DND-41 (cell line): ENCODE measurements at regions not wholly inside any gene's neighbourhood (a gene's known extent, or its start where the extent isn't known, plus 50 kb on each side); places are given as distances from the start of the nearest gene placed in this dataset.

ENCODE experiments used
- ATAC-seq: fragments of 200-7000 bp; cut with Tn5 transposase; 3 replicates; pipeline ENCODE4 v1.9.1; 2021; ENCODE audit warnings: low read depth; ENCODE audit not compliant: insufficient read depth
- DNase-seq: peaks from one replicate; pipeline ENCODE4 v3.0.0-alpha.2; 2020
- H2AFZ ChIP-seq: 2 replicates; pipeline ENCODE4 v1.6.0; 2012; ENCODE audit warnings: low read depth, low read length
- H3K27ac ChIP-seq: 2 replicates; pipeline ENCODE4 v1.5.1; 2012; ENCODE audit warnings: low read length, inconsistent platforms
- H3K27me3 ChIP-seq: fragments of 200-600 bp; sonication (generic); 2 replicates; pipeline ENCODE4 v1.6.0; 2012; ENCODE audit warnings: low read length, mild to moderate bottlenecking, inconsistent platforms; ENCODE audit not compliant: insufficient read depth, poor library complexity
- H3K36me3 ChIP-seq: 2 replicates; pipeline ENCODE4 v1.5.1; 2012; ENCODE audit warnings: low read length, inconsistent platforms; ENCODE audit not compliant: insufficient read depth
- H3K4me1 ChIP-seq: 2 replicates; pipeline ENCODE4 v1.5.1; 2012; ENCODE audit warnings: mild to moderate bottlenecking, low read length; ENCODE audit not compliant: insufficient read depth
- H3K4me2 ChIP-seq: 2 replicates; pipeline ENCODE4 v1.6.0; 2012; ENCODE audit warnings: mild to moderate bottlenecking, moderate library complexity, low read length, inconsistent platforms; ENCODE audit not compliant: insufficient read depth
- H3K4me3 ChIP-seq, 2 experiments: fragments of 200-600 bp in 1 of 2; shearing (Covaris generic) in 1 of 2; 2 replicates each; pipeline ENCODE4 v1.5.1; 2012 to 2016; ENCODE audit warnings: inconsistent platforms in 2 of 2, low read length in 2 of 2, mild to moderate bottlenecking in 2 of 2, low read depth in 1 of 2, moderate library complexity in 1 of 2
- H3K79me2 ChIP-seq: 2 replicates; pipeline ENCODE4 v1.6.0; 2012; ENCODE audit warnings: low read length, inconsistent platforms; ENCODE audit not compliant: insufficient read depth
- H3K9ac ChIP-seq: 2 replicates; pipeline ENCODE4 v1.6.0; 2012; ENCODE audit warnings: low read depth, mild to moderate bottlenecking, inconsistent platforms, low read length, moderate library complexity
- H3K9me3 ChIP-seq: 2 replicates; pipeline ENCODE4 v1.5.1; 2012; ENCODE audit warnings: low read length, moderate library complexity, mild to moderate bottlenecking, inconsistent platforms; ENCODE audit not compliant: insufficient read depth, severe bottlenecking
- H4K20me1 ChIP-seq: 2 replicates; pipeline ENCODE4 v1.6.0; 2012; ENCODE audit warnings: low read length; ENCODE audit not compliant: insufficient read depth
- CTCF ChIP-seq: IDR thresholded peaks from 2 replicates; pipeline ENCODE4 v1.5.1; 2012; ENCODE audit warnings: borderline replicate concordance, low read length, moderate library complexity, mild to moderate bottlenecking; ENCODE audit not compliant: poor library complexity, severe bottlenecking; ENCODE audit errors: extremely low read depth
- EZH2 ChIP-seq: IDR thresholded peaks from 3 replicates; pipeline ENCODE4 v1.6.1; 2012; ENCODE audit warnings: borderline replicate concordance, low read depth, mild to moderate bottlenecking, moderate library complexity, low read length, inconsistent platforms; ENCODE audit not compliant: severe bottlenecking

- Histone ChIP-seq H3K4me3 (no peak overlapping the region), H3K79me2 (no peaks in the 10 kb centered on the region), H3K36me3 (no peaks in the 10 kb centered on the region), H4K20me1 (no peaks in the 10 kb centered on the region), H3K9me3 (no peaks in the 10 kb centered on the region), H3K27me3 (no peaks in the 10 kb centered on the region), H3K4me1 (no peaks in the 10 kb centered on the region), H3K4me2 (no peak overlapping the region), H3K9ac (no peak overlapping the region), H3K27ac (no peak overlapping the region), H2AFZ (no peak overlapping the region)
- DNase-seq = no peak
- no peak for ATAC-seq
- no peak for TF ChIP-seq CTCF
- no peak for TF ChIP-seq EZH2
Measured at GRCh38 chr1:56135069-56135863, 444.1 kb downstream of the PLPP3 start.

- H3K36me3 ChIP-seq = no peaks in the 10 kb centered on the region
- H3K79me2 ChIP-seq = no peaks in the 10 kb centered on the region
- H3K4me1 ChIP-seq = no peaks in the 10 kb centered on the region
- DNase-seq (no peak), ATAC-seq (no peak)
- H3K4me3 ChIP-seq = no peak overlapping the region
- TF ChIP-seq EZH2 (no peak), CTCF (no peak)
- H3K9ac ChIP-seq = no peak overlapping the region
- H3K4me2 ChIP-seq = no peak overlapping the region
- H4K20me1 ChIP-seq = no peaks in the 10 kb centered on the region
- no peaks in the 10 kb centered on the region for H3K27me3 ChIP-seq
- no peaks in the 10 kb centered on the region for H3K9me3 ChIP-seq
- no peak overlapping the region for H3K27ac ChIP-seq
- H2AFZ ChIP-seq = no peak overlapping the region; the same call in 1 of the 2 replicates
Measured at GRCh38 chr1:56133522-56134472, 445.6 kb downstream of the PLPP3 start.

GRCh38 chr1:56132520-56132919 lies 446.8 kb downstream of the PLPP3 start:
- Histone ChIP-seq H4K20me1 (no peaks in the 10 kb centered on the region), H3K9ac (no peak overlapping the region), H2AFZ (no peak overlapping the region), H3K4me3 (no peak overlapping the region), H3K4me2 (no peak overlapping the region), H3K4me1 (no peaks in the 10 kb centered on the region), H3K9me3 (no peaks in the 10 kb centered on the region), H3K27me3 (no peaks in the 10 kb centered on the region), H3K36me3 (no peaks in the 10 kb centered on the region), H3K79me2 (no peaks in the 10 kb centered on the region), H3K27ac (no peak overlapping the region)
- ATAC-seq = no peak
- TF ChIP-seq EZH2 (no peak), CTCF (no peak)
- no peak for DNase-seq
